Thyroid gland (tissue), 4 donors: ENCODE measurements at regions not wholly inside any gene's neighbourhood (a gene's known extent, or its start where the extent isn't known, plus 50 kb on each side); places are given as distances from the start of the nearest gene placed in this dataset.

Experiments
- POLR2A ChIP-seq, 2 donors: fragments of 450-650 bp; IDR thresholded peaks; one replicate each; pipeline ENCODE4 v1.6.1; 2017; ENCODE audit warnings: antibody characterized with exemption in 2 of 2, mild to moderate bottlenecking in 2 of 2, moderate library complexity in 1 of 2
- TF ChIP-seq, protein P1 (sequence below), 6 experiments: fragments of 200-600 bp in 3 of 6; fragments of 450-650 bp in 3 of 6; sonication (generic) in 3 of 6; IDR thresholded peaks; one replicate each; pipeline ENCODE4 v1.5.1; 2016 to 2019; ENCODE audit warnings: antibody characterized with exemption in 6 of 6, mild to moderate bottlenecking in 2 of 6, inconsistent platforms in 1 of 6, moderate library complexity in 1 of 6

GRCh38 chr1:213821175-213821942 is 166.4 kb upstream of the PROX1 start:
- no peak for TF ChIP-seq POLR2A (IDR thresholded peaks at IDR 0.05)
- TF ChIP-seq, protein P1, sequence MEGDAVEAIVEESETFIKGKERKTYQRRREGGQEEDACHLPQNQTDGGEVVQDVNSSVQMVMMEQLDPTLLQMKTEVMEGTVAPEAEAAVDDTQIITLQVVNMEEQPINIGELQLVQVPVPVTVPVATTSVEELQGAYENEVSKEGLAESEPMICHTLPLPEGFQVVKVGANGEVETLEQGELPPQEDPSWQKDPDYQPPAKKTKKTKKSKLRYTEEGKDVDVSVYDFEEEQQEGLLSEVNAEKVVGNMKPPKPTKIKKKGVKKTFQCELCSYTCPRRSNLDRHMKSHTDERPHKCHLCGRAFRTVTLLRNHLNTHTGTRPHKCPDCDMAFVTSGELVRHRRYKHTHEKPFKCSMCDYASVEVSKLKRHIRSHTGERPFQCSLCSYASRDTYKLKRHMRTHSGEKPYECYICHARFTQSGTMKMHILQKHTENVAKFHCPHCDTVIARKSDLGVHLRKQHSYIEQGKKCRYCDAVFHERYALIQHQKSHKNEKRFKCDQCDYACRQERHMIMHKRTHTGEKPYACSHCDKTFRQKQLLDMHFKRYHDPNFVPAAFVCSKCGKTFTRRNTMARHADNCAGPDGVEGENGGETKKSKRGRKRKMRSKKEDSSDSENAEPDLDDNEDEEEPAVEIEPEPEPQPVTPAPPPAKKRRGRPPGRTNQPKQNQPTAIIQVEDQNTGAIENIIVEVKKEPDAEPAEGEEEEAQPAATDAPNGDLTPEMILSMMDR (IDR thresholded peaks at IDR 0.05) = no peak
